HG02571 (cell line): ENCODE measurements at regions not wholly inside any gene's neighbourhood (a gene's known extent, or its start where the extent isn't known, plus 50 kb on each side); places are given as distances from the start of the nearest gene placed in this dataset.

Source experiments
- ATAC-seq: cut with Tn5 transposase; IDR thresholded peaks from one replicate; pipeline ENCODE4 v1.9.1; 2021; ENCODE audit warnings: mild to moderate bottlenecking, moderate library complexity; ENCODE audit not compliant: unreplicated experiment

DNA sequence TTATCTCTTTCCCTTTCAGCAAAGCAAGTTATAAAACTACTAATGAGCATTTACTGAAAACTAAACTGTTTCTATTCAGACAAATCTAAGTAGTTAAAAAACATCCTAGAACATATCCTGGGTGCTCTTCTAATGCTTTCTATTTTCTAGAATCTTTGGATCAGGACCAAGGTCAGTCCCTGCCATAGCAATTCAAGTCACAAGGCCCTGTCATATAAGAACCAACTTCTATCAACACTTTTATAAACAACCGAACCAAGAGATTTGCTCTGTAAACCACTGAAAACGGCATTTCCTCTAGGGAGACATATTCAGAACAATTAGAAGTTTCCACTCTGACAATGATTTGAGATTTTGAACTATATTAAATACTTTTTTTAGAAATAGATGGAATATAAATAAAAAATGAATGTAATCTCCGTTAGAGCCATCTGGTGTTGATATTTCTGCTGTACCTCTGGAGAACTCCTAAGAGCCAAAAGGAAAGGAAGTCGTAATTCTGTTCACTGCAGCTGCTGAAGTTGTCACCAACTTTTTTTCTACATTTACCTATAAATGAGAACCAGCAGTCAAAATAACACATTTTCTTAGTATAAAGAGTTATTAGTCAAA lies 51.4 kb upstream of the LGSN start:
- ATAC-seq, result no peak

DNA sequence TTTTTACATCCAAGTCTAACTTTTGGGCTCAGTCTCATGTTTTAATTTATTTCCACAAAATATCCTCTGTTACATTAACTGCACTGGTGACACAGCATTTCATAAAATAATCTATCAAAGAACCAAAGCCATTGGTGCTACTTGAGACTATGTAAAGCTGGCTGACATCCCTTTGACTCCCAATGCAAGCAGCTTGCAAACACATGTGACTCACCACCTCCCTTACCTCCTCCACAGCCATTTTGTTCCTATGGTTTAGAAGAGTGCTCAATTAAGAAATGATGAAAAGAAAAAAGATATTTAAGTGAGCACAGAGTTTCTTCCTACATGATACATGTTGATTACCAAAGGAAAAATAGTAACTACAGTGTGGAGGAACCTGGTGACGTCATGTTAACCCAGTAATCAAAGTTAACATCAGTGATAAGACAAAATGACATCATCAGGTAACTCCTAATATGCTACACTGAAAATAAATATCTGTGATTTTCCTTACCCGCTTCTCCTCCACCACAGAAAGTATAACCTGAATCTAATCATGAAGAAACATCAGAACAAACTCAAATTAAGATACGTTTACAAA lies 53.3 kb upstream of the LGSN start:
- no peak for ATAC-seq

GRCh38 chr6:63389191-63389844 lies 69.5 kb upstream of the LGSN start:
- ATAC-seq, result no peak

DNA sequence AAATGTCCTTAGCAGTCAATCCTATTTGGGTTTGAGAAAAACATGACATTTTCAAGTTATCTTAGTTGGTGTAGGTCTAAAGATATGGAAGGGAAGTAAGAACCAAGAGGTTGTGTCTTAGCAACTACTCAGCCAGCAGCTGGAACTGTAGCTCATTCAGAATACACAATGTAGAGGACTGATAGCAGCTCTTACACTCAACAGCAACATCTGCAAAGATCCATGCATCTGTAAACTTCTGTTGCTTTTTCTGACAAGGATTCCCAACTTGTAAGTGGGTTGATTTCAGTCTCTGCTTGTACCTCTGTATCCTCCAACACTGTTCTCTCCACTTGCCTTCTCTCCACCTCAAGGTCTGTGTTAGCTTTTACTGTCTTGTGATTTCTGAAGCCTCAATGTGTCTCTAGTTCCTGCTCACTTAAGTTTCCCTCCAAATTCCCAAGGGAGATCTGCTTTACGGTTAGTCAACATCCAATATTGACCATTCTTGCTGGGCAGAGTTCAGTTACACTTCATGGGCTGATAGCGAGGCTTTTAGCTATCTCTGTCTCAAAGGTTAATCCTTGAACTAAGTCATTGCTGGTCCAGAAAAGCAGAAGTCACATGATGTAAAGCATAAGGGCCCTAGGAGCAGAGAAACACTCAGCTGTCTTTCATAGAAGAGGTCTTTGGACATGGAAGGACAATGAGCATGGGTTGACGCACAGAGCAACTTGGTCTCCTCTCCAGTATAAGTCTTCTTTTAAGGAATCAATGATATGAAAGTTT lies 71.6 kb upstream of the LGSN start:
- no peak for ATAC-seq

DNA sequence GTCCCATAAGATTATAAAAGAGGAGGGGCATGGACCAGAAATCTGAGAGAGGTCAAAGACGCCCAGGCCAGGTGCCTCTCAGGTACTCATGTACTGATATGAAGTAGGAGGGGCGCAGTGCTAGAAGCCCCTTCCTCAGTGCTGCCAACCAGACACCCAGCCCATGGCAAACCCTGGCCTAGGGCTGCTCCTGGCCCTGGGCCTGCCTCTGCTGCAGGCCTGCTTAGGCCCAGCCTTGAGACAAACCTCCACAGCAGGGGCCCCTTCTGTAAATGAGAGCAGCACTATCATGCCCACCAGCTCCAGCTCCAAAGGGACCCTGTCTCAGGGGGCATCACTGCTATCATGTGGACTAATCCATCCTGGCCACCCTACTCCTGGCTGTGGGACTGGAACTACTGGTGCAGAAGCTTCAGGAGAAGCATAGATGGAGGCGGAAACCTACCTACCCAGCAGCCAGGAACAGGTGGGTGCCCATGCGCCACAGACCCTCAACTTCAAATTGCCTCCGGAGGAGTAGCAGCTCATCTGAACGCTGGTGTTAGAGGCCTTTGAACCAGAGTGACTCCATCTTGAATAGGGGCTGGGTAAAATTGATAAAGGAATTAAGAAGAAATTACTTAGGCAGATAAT lies 72.4 kb upstream of the LGSN start:
- no peak for ATAC-seq

- no peak for ATAC-seq
Observed at GRCh38 chr6:63394656-63395308, 75.0 kb upstream of the LGSN start.

GRCh38 chr6:63395381-63395780 lies 75.6 kb upstream of the LGSN start:
- ATAC-seq, result no peak

- no peak for ATAC-seq
Observed at GRCh38 chr6:63403725-63404124, 83.9 kb upstream of the LGSN start.

DNA sequence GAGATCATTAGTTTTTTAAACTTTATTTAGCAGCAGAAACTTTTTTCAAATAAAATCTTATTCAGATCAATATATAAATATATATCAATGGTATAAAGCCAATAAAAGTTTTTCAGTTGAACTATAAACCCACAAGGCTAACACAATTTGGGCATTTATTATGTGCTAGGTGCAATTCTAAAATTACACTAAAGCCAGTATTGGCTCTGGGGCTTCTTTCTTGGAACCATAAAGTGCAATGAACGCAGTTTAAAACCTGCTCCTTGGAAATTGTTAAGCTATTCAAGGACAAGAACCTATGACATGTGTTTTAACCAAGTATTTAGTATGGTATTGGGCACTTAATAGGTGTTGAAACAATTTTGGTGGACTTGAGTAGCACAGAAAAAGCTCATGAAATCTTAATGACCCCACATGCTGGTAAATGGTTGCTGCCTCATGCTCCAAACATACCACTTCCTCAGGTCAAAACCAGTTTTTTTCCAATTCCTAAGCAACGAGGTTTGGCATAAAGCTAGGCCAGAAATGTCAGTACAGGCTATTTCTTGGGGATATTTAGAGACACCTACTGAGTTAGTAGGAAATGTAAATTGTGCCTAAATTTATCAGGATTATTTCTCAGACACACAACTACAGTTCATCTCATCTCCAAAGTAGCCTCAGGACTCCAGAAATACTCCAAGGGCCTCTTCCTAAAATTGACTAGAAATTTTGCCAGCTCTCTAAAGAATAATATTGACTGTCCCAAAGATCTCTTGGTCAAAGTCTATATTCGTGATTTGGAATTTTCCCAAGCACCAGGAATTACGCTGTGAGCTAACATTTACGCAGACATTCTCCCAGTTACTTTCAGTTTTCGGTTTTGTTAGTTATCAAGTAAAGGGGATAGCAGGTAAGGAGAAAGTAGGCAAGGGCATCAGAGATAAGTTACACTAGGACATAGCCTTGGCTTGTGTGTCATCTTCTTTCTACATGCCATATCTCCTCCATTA lies 90.9 kb upstream of the LGSN start:
- no peak for ATAC-seq

DNA sequence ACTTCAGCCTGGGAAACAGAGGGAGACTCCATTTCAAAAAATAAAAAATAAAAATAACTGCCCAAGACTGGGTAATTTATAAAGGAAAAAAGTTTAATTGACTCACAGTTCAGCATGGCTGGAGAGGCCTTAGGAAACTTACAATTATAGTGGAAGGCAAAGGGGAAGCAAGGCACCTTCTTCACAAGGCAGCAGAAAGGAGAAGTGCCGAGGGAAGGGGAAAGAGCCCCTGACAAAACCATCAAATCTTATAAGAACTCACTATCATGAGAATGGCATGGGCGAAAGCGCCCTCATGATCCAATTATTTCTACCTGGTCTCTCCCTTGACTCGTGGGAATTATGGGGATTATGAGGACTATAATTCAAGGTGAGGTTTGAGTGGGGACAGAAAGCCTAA lies 95.5 kb upstream of the LGSN start:
- no peak for ATAC-seq

DNA sequence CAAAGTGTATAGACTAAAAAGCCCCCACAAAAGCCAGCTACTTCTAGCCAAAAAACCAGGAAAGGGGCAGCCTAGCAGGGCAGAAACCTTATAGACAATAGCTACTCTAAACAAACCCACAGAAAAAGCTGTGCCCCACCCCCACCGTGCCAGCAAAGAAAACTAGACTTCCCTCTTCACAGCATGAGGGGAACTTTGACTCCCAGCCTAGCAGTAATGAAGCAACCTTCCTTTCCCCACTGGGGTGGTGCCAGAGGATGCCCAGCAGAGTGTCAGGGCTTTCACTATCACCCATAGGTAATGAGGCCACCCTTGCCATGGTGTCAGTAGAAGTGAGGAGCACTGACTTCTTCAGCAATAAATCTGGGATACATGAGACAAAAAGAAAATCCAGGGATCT lies 99.0 kb upstream of the LGSN start:
- no peak for ATAC-seq

DNA sequence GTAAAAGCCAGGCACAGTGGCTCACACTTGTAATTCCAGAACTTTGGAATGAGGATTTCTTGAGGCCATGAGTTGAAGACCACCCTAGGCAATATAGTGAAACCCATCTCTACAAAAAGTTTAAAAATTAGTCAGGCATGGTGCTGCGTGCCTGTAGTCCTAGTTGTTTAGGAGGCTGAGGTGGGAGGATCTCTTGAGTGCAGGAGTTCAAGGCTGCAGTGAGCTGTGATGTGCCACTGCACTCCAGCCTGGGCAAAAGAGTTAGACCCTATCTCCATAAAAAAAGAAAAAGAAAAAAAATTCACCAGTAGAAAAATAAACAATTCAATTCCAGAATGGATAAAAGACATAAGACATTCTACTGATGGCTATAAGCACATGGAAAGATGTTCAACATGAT lies 104.9 kb upstream of the LGSN start:
- no peak for ATAC-seq

GRCh38 chr6:63425493-63425892 lies 105.7 kb upstream of the LGSN start:
- ATAC-seq, result no peak

DNA sequence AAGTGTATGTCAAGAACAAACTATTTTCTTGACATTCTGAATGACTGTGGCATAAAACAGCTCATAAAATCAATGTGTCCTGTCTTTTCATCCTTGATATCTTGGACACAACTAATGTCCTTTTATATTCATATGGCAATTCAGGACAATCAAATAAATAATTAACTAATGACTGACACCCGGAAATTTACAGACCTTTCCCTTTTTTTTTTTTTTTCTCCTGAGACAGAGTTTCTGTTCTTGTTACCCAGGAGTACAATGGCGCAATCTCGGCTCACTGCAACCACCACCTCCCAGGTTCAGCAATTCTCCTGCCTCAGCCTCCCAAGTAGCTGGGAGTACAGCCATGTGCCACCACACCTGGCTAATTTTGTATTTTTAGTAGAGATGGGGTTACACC lies 107.1 kb upstream of the LGSN start:
- ATAC-seq, result no peak

GRCh38 chr6:63427951-63428350 lies 108.2 kb upstream of the LGSN start:
- ATAC-seq, result no peak

- no peak for ATAC-seq
Observed at GRCh38 chr6:63430985-63431519, 111.3 kb upstream of the LGSN start.

DNA sequence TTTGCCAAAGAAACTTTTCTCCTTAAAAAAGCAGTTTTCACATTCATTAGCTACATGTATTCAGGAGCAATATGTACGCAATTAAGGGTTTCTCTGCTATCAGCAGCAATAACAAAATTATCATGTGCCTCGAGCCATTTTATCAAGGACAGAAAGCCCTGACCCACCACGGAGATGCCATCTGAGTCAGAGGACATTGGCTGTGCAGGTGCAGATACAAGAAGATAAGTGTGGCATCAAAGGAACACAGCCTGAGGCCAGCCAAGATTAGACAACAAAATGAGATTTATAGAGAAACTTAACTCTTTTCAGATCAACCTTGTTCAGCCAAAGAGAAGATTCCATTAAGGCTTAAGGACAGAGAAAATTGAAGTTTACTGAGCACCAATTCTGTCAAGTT lies 115.2 kb upstream of the LGSN start:
- no peak for ATAC-seq

- no peak for ATAC-seq
Observed at GRCh38 chr6:63436356-63436755, 116.6 kb upstream of the LGSN start.

- ATAC-seq, result no peak
Observed at GRCh38 chr6:63437058-63437457, 117.3 kb upstream of the LGSN start.
